ENCODE measurements at regions not wholly inside any gene's neighbourhood (a gene's known extent, or its start where the extent isn't known, plus 50 kb on each side); places are given as distances from the start of the nearest gene placed in this dataset.

DNA sequence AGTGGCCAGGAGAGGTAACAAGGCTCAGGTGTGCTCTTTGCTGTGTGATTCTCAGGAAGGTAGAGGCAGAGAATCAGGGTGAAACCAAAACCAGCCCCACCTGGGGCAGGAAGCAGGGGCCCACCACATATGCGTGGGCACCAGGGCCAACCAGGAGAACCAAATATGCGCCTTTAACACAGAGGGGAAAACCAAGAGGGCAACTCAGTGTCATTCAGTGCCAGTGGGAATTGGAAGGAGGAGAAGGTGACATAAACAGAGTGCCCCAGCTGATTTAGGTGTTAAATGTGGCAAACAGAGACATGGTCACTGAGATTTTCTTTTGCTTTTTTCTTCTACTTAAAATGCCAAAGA is 106.8 kb upstream of the MAMLD1 start:
- TF ChIP-seq, protein P1, sequence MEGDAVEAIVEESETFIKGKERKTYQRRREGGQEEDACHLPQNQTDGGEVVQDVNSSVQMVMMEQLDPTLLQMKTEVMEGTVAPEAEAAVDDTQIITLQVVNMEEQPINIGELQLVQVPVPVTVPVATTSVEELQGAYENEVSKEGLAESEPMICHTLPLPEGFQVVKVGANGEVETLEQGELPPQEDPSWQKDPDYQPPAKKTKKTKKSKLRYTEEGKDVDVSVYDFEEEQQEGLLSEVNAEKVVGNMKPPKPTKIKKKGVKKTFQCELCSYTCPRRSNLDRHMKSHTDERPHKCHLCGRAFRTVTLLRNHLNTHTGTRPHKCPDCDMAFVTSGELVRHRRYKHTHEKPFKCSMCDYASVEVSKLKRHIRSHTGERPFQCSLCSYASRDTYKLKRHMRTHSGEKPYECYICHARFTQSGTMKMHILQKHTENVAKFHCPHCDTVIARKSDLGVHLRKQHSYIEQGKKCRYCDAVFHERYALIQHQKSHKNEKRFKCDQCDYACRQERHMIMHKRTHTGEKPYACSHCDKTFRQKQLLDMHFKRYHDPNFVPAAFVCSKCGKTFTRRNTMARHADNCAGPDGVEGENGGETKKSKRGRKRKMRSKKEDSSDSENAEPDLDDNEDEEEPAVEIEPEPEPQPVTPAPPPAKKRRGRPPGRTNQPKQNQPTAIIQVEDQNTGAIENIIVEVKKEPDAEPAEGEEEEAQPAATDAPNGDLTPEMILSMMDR (IDR thresholded peaks at IDR 0.05), result no peak
- no peak overlapping the region for H3K27ac Mint-ChIP-seq (ENCODE audit: unreplicated experiment)
- DNase-seq (ENCODE audit: low spot score), result no peak
- peaks cover 3% of the 10 kb centered on the region for H3K9me3 Mint-ChIP-seq (ENCODE audit: low read depth)
- H3K36me3 Mint-ChIP-seq (ENCODE audit: low read depth), result no peaks in the 10 kb centered on the region
- no peak overlapping the region for H3K4me3 Mint-ChIP-seq (ENCODE audit: unreplicated experiment)
- H3K4me1 Mint-ChIP-seq (ENCODE audit: low read depth), result peaks cover 36% of the 10 kb centered on the region
- no peaks in the 10 kb centered on the region for H3K27me3 Mint-ChIP-seq (ENCODE audit: low read depth)

DNA sequence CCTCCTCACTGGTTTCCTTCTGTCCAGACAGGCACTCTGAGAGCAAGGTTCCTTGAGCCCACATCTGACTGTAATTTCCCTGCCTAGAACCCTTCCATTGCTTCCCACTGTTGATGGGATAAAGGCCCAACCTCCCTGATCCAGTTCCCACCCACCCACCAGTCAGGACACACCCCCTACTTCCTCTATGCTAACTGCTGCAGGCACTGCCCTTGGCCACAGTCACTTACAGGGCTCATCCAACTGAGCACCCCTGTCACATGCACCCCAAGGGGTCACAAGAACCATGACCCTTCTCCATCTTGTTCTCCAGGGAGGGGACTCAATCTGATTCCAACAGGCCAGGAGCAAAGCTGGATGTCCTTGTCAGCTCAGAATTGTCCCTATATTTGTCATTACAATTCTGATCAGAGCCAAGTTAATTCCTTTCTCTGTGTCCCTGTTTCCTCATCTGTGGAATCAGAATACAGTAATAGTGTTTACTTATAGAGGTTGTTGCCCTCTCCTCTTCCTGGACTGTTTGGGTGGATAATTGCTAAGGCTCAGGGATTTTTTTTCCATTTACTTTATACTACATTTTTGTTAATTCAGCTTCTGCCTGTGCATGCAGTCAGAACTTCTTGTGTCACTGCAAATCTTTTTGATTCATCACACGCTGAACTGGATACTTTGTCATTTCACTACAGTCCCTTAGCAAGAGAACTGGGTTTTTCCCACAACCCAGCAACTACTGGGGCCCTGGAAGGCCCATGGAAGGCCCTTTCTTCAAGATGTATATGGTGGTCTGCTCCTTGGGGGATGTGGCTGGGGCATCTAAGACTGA is 105.6 kb upstream of the MAMLD1 start:
- peaks cover 36% of the 10 kb centered on the region for H3K4me1 Mint-ChIP-seq (ENCODE audit: low read depth)
- H3K9me3 Mint-ChIP-seq (ENCODE audit: low read depth), result peaks cover 3% of the 10 kb centered on the region
- no peak for DNase-seq (ENCODE audit: low spot score)
- peak overlapping the region; percentile 65 for H3K27ac Mint-ChIP-seq (ENCODE audit: unreplicated experiment)
- TF ChIP-seq, protein P1 (IDR thresholded peaks at IDR 0.05), result no peak
- H3K4me3 Mint-ChIP-seq (ENCODE audit: unreplicated experiment), result no peak overlapping the region
- no peaks in the 10 kb centered on the region for H3K27me3 Mint-ChIP-seq (ENCODE audit: low read depth)
- no peaks in the 10 kb centered on the region for H3K36me3 Mint-ChIP-seq (ENCODE audit: low read depth)

DNA sequence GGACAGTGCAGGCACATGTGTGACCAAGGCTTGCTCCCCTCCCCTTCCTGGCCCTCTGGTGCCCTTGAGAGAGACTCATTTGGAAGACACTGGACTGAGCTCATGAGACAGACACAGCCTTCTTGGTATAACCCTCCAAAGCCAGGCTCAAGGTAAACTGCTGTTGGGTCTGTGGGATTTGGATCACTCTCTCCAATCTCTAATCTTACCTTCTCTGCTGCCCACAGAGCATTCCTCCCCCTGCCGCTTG is 105.0 kb upstream of the MAMLD1 start:
- Mint-ChIP-seq H3K27me3 (ENCODE audit: low read depth) (no peaks in the 10 kb centered on the region), H3K27ac (ENCODE audit: unreplicated experiment) (peak overlapping the region; percentile 65), H3K36me3 (ENCODE audit: low read depth) (no peaks in the 10 kb centered on the region), H3K9me3 (ENCODE audit: low read depth) (no peaks in the 10 kb centered on the region), H3K4me3 (ENCODE audit: unreplicated experiment) (no peak overlapping the region), H3K4me1 (ENCODE audit: low read depth) (peaks cover 36% of the 10 kb centered on the region)
- TF ChIP-seq, protein P1 (IDR thresholded peaks at IDR 0.05), result no peak
- no peak for DNase-seq (ENCODE audit: low spot score)

DNA sequence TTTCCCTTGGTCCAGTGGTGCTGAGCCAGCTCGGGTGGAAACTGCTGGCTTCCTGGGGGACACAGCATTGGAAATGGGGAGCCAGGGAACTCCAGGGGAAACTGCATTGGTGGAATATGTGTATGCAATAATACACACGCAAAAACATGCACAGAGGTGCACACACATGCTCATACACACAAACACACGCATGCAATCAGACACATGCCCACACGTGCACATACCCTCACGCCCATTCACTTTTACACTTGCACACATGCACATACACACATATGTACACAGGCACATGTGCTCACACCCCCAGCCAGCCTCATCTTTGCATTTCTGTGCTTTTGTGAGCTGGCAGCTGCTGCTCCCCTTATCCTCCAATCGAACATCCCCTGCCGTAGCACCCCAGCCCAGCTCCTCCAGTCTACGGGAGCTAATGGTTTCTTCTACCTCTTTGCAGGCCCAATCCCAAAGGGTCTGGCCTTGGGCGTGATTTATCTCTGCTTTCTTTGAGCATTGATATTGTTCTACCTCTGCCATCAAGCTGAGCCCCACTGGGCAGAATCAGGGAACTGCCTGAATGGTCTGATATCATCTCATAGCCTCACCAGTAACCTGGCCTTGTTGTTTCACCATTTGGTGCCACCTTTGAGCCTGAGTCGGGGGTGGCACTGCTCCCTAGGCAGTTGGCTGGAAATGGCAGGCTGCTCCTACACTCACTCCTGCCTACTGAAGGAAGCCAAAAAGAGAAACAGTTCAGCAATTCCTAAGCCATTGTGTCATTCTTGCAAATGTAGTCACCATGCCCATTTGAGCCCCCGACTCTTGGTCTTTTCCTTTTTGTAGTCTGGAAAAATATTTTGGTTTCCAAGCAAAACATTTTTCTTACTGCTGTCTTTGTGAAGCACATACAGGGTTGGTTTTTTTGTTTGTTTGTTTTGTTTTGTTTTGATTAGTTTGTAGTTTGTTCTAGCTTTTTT is 104.4 kb upstream of the MAMLD1 start:
- H3K27me3 Mint-ChIP-seq (ENCODE audit: low read depth), result no peaks in the 10 kb centered on the region

DNA sequence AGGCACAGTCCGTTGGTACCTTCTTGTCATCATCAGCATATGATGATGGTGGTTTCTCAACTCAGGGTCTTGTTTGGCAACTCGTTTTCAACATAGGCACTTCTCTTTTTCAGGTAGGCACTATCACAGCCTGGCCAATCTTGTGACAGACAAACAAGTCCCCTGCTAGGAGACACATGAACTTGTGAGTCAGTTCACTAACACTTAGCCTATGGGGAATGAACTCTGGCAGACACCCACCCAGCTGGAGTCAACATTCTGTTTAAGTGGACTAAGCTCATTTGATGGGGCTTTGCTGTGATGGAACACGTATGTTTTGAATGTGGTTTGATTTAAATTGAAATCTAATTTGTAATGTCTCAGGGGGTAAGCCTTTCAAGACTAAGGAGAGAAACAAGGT is 100.7 kb upstream of the MAMLD1 start:
- Mint-ChIP-seq H3K36me3 (ENCODE audit: low read depth) (no peaks in the 10 kb centered on the region), H3K4me1 (ENCODE audit: low read depth) (peaks cover 25% of the 10 kb centered on the region), H3K9me3 (ENCODE audit: low read depth) (no peaks in the 10 kb centered on the region), H3K4me3 (ENCODE audit: unreplicated experiment) (no peak overlapping the region), H3K27ac (ENCODE audit: unreplicated experiment) (no peak overlapping the region), H3K27me3 (ENCODE audit: low read depth) (no peaks in the 10 kb centered on the region)
- no peak for DNase-seq (ENCODE audit: low spot score)
- TF ChIP-seq, protein P1 (IDR thresholded peaks at IDR 0.05), result no peak

More for the DNA sequence above, 104.4 kb upstream of the MAMLD1 start:
- TF ChIP-seq, protein P1 (IDR thresholded peaks at IDR 0.05), result no peak
- Mint-ChIP-seq H3K4me1 (ENCODE audit: low read depth) (peaks cover 33% of the 10 kb centered on the region), H3K36me3 (ENCODE audit: low read depth) (no peaks in the 10 kb centered on the region), H3K27ac (ENCODE audit: unreplicated experiment) (peak overlapping the region; percentile 98), H3K9me3 (ENCODE audit: low read depth) (no peaks in the 10 kb centered on the region), H3K4me3 (ENCODE audit: unreplicated experiment) (no peak overlapping the region)
- no peak for DNase-seq (ENCODE audit: low spot score)
